ENCODE measurements at regions not wholly inside any gene's neighbourhood (a gene's known extent, or its start where the extent isn't known, plus 50 kb on each side); places are given as distances from the start of the nearest gene placed in this dataset.

GRCh38 chr12:67509666-67510386 lies 138.7 kb upstream of the DYRK2 start (continued):
- TF ChIP-seq, protein P1, sequence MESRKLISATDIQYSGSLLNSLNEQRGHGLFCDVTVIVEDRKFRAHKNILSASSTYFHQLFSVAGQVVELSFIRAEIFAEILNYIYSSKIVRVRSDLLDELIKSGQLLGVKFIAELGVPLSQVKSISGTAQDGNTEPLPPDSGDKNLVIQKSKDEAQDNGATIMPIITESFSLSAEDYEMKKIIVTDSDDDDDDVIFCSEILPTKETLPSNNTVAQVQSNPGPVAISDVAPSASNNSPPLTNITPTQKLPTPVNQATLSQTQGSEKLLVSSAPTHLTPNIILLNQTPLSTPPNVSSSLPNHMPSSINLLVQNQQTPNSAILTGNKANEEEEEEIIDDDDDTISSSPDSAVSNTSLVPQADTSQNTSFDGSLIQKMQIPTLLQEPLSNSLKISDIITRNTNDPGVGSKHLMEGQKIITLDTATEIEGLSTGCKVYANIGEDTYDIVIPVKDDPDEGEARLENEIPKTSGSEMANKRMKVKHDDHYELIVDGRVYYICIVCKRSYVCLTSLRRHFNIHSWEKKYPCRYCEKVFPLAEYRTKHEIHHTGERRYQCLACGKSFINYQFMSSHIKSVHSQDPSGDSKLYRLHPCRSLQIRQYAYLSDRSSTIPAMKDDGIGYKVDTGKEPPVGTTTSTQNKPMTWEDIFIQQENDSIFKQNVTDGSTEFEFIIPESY (IDR thresholded peaks at IDR 0.05; ENCODE audit: extremely low read depth, insufficient replicate concordance, low read length) = no peak
- TF ChIP-seq JUND (IDR thresholded peaks at IDR 0.05) = no peak
- TF ChIP-seq ZFX (IDR thresholded peaks at IDR 0.05) = no peak
- no peak for TF ChIP-seq ZNF274 (IDR thresholded peaks at IDR 0.05; ENCODE audit: low read depth, low read length)
- no peak for TF ChIP-seq ELF1 (IDR thresholded peaks at IDR 0.05; ENCODE audit: borderline replicate concordance, low read depth)
- TF ChIP-seq, protein P2, sequence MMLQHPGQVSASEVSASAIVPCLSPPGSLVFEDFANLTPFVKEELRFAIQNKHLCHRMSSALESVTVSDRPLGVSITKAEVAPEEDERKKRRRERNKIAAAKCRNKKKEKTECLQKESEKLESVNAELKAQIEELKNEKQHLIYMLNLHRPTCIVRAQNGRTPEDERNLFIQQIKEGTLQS (IDR thresholded peaks at IDR 0.05) = no peak
- no peak for TF ChIP-seq CBX3 (IDR thresholded peaks at IDR 0.05; ENCODE audit: low read depth)
- TF ChIP-seq SRF (IDR thresholded peaks at IDR 0.05; ENCODE audit: low read depth) = no peak

DNA sequence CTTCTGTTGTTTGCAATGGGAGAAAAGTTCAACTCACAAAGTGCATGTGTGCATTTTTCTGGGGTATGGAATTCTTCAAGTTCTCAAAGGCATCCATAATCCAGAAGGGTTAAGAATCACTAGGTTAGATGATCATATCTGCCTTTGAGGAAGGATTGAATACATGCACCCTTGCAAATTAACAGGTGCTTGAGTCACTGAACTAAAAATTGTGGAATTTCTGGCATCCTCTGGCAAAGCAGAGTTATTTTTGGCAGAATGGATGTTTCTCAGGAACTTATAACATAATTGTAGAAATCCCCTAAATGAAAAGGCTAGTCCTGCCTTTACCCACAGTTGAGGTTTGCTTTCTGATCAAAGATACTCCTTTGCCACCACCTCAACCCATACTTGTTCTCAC lies 136.5 kb upstream of the DYRK2 start:
- H3K9me3 ChIP-seq (ENCODE audit: control insufficient read depth in 1 of 2, insufficient read depth in 1 of 2, low read depth in 1 of 2, low read length in 2 of 2) = no peaks in the 10 kb centered on the region
- H3K27ac ChIP-seq (ENCODE audit: low read depth, low read length) = no peak overlapping the region
- H3K4me1 ChIP-seq (ENCODE audit: control insufficient read depth in 1 of 2, insufficient read depth in 2 of 2, low read length in 2 of 2) = peaks cover 3 to 5% of the 10 kb centered on the region in 2 experiments; a peak in 3 of 4 replicates
- ChIA-PET RAD21 (ENCODE audit: low non-redundant PET in 1 of 2, low total read pairs in 2 of 2, uncharacterized antibody in 2 of 2, unreplicated experiment in 2 of 2) (no interaction called here), POLR2A (no interaction called here), CTCF (no interaction called here)
- H3K36me3 ChIP-seq (ENCODE audit: control insufficient read depth in 1 of 2, insufficient read depth in 2 of 2, low read length in 2 of 2) = no peaks in the 10 kb centered on the region
- ATAC-seq (no peak), DNase-seq (ENCODE audit: low read depth, low spot score) (no peak)
- no peak overlapping the region for H3K4me3 ChIP-seq (replicated peaks in 1 of 2; ENCODE audit: low read depth in 1 of 2, low read length in 2 of 2)
- no TSS peak for BruUV-seq (replicated peaks)
- no peak overlapping the region for H2AFZ ChIP-seq (ENCODE audit: low read depth, low read length, poor library complexity, severe bottlenecking)
- no peaks in the 10 kb centered on the region for H3K79me2 ChIP-seq (ENCODE audit: insufficient read depth, low read length)
- H3K9ac ChIP-seq (ENCODE audit: low read length) = no peak overlapping the region
- 0 out of 2 replicates have a peak, but pooled peaks cover 4% of the 10 kb centered on the region for H3K27me3 ChIP-seq (ENCODE audit: insufficient read depth, low read length)
- intact Hi-C loops (cut with micrococcal nuclease) = no loop called here
- no peak for TF ChIP-seq POLR2AphosphoS5 (IDR thresholded peaks at IDR 0.05; ENCODE audit: low read depth, low read length)
- TF ChIP-seq CTCF (IDR thresholded peaks at IDR 0.05 in 2 of 3, conservative IDR thresholded peaks at IDR 0.05 in 1 of 3; ENCODE audit: borderline replicate concordance in 1 of 3, insufficient read depth in 1 of 3, low read depth in 2 of 3, low read length in 2 of 3) = no peak
- TF ChIP-seq REST (IDR thresholded peaks at IDR 0.05; ENCODE audit: low read depth) = no peak
- TF ChIP-seq JUND (IDR thresholded peaks at IDR 0.05) = no peak
- TF ChIP-seq EZH2 (IDR thresholded peaks at IDR 0.05) = no peak
- no peak for TF ChIP-seq POLR2A (IDR thresholded peaks at IDR 0.05; ENCODE audit: borderline replicate concordance, extremely low read depth, insufficient read depth, insufficient read length)
- no peak for TF ChIP-seq ELF1 (IDR thresholded peaks at IDR 0.05; ENCODE audit: borderline replicate concordance, low read depth)
- TF ChIP-seq YY1 (IDR thresholded peaks at IDR 0.05; ENCODE audit: extremely low read depth, insufficient replicate concordance, low read depth, low read length) = no peak
- TF ChIP-seq FOSL1 (IDR thresholded peaks at IDR 0.05; ENCODE audit: low read depth) = no peak
- TF ChIP-seq SRF (IDR thresholded peaks at IDR 0.05; ENCODE audit: low read depth) = no peak
- TF ChIP-seq TCF7L2 (IDR thresholded peaks at IDR 0.05; ENCODE audit: borderline replicate concordance, extremely low read depth, insufficient read depth, insufficient read length) = no peak
- H4K20me1 ChIP-seq (ENCODE audit: insufficient read depth) = no peaks in the 10 kb centered on the region
- H3K4me2 ChIP-seq (ENCODE audit: low read length) = no peak overlapping the region
- no peaks in the 10 kb centered on the region for H3K9me2 ChIP-seq (ENCODE audit: insufficient read depth)
